ENCODE measurements at regions not wholly inside any gene's neighbourhood (a gene's known extent, or its start where the extent isn't known, plus 50 kb on each side); places are given as distances from the start of the nearest gene placed in this dataset.
"Not testable (repeated sequence)": the region's sequence is repeated elsewhere in the genome, so short reads cannot be mapped to it uniquely, and the experiment has no call there.

DNA sequence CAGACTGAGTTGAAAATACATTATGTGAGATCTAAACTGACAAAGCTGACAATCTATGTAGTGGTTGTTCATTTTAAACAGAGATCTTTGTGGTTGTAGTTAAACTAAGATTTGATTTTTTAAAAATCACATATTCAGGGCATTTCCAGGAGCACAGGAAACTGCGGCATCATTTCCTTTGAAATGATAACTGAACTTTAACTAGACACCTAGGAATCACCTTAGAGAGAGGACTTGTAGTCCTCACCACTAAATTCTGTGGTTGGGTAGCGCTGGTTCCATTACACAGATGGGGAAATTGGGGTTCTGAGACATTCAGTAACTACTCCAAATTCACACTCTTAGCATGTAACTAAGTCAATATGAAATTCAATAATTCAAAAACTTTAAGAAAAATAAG is 96.0 kb upstream of the TRIB2 start:
- 93 to 98% methylated on average over 2 of the region's 2 CpGs for WGBS, 2 donors
- no peak overlapping the region for H3K27ac ChIP-seq
- H3K4me3 ChIP-seq: no peak overlapping the region
- no peaks in the 10 kb centered on the region for H3K36me3 ChIP-seq
- no peak for TF ChIP-seq EP300 (IDR thresholded peaks at IDR 0.05)
- TF ChIP-seq CTCF (IDR thresholded peaks at IDR 0.05): no peak
- no peak for TF ChIP-seq POLR2A (IDR thresholded peaks at IDR 0.05)
- no peaks in the 10 kb centered on the region for H3K9me3 ChIP-seq
- DNase-seq (ENCODE audit: low spot score in 2 of 2): no peak
- peaks cover 0 to 26% (median 5%) of the 10 kb centered on the region in 4 donors for H3K4me1 ChIP-seq
- H3K27me3 ChIP-seq: no peaks in the 10 kb centered on the region

DNA sequence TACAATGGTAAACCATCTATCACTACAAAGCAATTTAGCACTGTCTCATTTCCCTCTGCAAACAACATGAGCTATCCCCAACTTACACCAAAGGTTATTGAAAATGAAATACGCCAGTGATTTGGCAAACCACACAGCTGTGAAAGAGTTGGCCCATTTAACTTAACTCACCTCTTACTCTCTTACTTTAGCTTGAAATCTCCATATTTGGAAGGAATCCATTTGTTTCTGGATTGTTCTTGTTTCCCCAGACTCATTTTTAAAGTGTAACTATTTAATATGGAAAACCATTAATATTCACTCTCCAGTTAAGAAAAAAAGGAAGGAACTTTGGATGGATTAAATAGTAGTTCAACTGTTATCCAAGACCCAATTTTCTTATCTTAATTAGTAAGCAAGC is 93.7 kb upstream of the TRIB2 start:
- TF ChIP-seq POLR2A (IDR thresholded peaks at IDR 0.05) (no peak), CTCF (IDR thresholded peaks at IDR 0.05) (no peak), EP300 (IDR thresholded peaks at IDR 0.05) (no peak)
- DNase-seq (ENCODE audit: low spot score in 2 of 2): no peak

GRCh38 chr2:12624384-12624783 is 92.4 kb upstream of the TRIB2 start:
- H3K4me3 ChIP-seq: no peak overlapping the region
- H3K4me1 ChIP-seq: peaks cover 0 to 12% (median 5%) of the 10 kb centered on the region in 4 donors
- no peaks in the 10 kb centered on the region for H3K27me3 ChIP-seq
- H3K9me3 ChIP-seq: no peaks in the 10 kb centered on the region
- no peak overlapping the region for H3K27ac ChIP-seq
- no peaks in the 10 kb centered on the region for H3K36me3 ChIP-seq
- no peak for DNase-seq (ENCODE audit: low spot score in 2 of 2)
- WGBS, 2 donors: 85 to 95% methylated on average over 6 of the region's 6 CpGs
- TF ChIP-seq CTCF (IDR thresholded peaks at IDR 0.05): no peak
- TF ChIP-seq POLR2A (IDR thresholded peaks at IDR 0.05): no peak
- TF ChIP-seq EP300 (IDR thresholded peaks at IDR 0.05): no peak

More for the DNA sequence above, 93.7 kb upstream of the TRIB2 start:
- no peak overlapping the region for H3K4me3 ChIP-seq
- peaks cover 0 to 17% (median 5%) of the 10 kb centered on the region in 4 donors for H3K4me1 ChIP-seq
- H3K27ac ChIP-seq: no peak overlapping the region
- H3K27me3 ChIP-seq: no peaks in the 10 kb centered on the region
- no peaks in the 10 kb centered on the region for H3K36me3 ChIP-seq
- no peaks in the 10 kb centered on the region for H3K9me3 ChIP-seq
- WGBS, 2 donors: 88 to 95% methylated on average over 1 of the region's 1 CpG

GRCh38 chr2:12624905-12625598 is 91.7 kb upstream of the TRIB2 start:
- no peak for DNase-seq (ENCODE audit: low spot score in 2 of 2)
- H3K36me3 ChIP-seq: no peaks in the 10 kb centered on the region
- H3K4me3 ChIP-seq: no peak overlapping the region
- H3K27ac ChIP-seq: no peak overlapping the region
- 76 to 84% methylated on average over 5 of the region's 5 CpGs for WGBS, 2 donors
- TF ChIP-seq EP300 (IDR thresholded peaks at IDR 0.05) (no peak), CTCF (IDR thresholded peaks at IDR 0.05) (no peak), POLR2A (IDR thresholded peaks at IDR 0.05) (no peak)
- H3K4me1 ChIP-seq: peaks cover 0 to 5% (median 2%) of the 10 kb centered on the region in 4 donors
- H3K27me3 ChIP-seq: no peaks in the 10 kb centered on the region
- no peaks in the 10 kb centered on the region for H3K9me3 ChIP-seq

GRCh38 chr2:12628541-12628940 is 88.2 kb upstream of the TRIB2 start:
- peak overlapping the region in 1 of 4 donors; percentile 38 for H3K27ac ChIP-seq
- H3K36me3 ChIP-seq; DNase-seq (ENCODE audit: low spot score in 2 of 2); H3K4me1 ChIP-seq; H3K27me3 ChIP-seq; H3K9me3 ChIP-seq; H3K4me3 ChIP-seq: not testable (repeated sequence)
- WGBS, 2 donors: 73 to 80% methylated on average over 5 of the region's 8 CpGs

Measured in tibial nerve (tissue), 4 donors.